Fibroblast of pulmonary artery (primary cell): ENCODE measurements at regions not wholly inside any gene's neighbourhood (a gene's known extent, or its start where the extent isn't known, plus 50 kb on each side); places are given as distances from the start of the nearest gene placed in this dataset.

Experiments
- DNase-seq: peaks from one replicate; pipeline ENCODE4 v3.0.0-alpha.2; 2010; ENCODE audit warnings: low read depth
- H3K4me3 ChIP-seq: replicated peaks from 2 replicates; pipeline ENCODE4 v1.5.1; 2011; ENCODE audit warnings: low read depth, mild to moderate bottlenecking, control low read depth, low read length, moderate library complexity
- CTCF ChIP-seq: IDR thresholded peaks from 2 replicates; pipeline ENCODE4 v1.5.1; 2011; ENCODE audit warnings: mild to moderate bottlenecking, control low read depth, low read length, inconsistent platforms; ENCODE audit errors: missing control alignments

GRCh38 chr10:78473006-78473405 is 439.3 kb downstream of the RPS24 start:
- DNase-seq, result no peak
- no peak for TF ChIP-seq CTCF
- no peak overlapping the region for H3K4me3 ChIP-seq

- no peak for DNase-seq
- TF ChIP-seq CTCF, result no peak
These were observed 441.1 kb downstream of the RPS24 start for GRCh38 chr10:78474743-78475142.

GRCh38 chr10:78475437-78475836 is 441.8 kb downstream of the RPS24 start:
- H3K4me3 ChIP-seq, result no peak overlapping the region
- DNase-seq, result no peak
- no peak for TF ChIP-seq CTCF

More at GRCh38 chr10:78474743-78475142, 441.1 kb downstream of the RPS24 start:
- no peak overlapping the region for H3K4me3 ChIP-seq

- no peak for TF ChIP-seq CTCF
- H3K4me3 ChIP-seq, result no peak overlapping the region
- DNase-seq, result no peak
These were observed 442.5 kb downstream of the RPS24 start for GRCh38 chr10:78476156-78476555.

GRCh38 chr10:78476844-78477243 is 443.2 kb downstream of the RPS24 start:
- TF ChIP-seq CTCF, result no peak
- no peak overlapping the region for H3K4me3 ChIP-seq
- no peak for DNase-seq

- no peak for TF ChIP-seq CTCF
- no peak overlapping the region for H3K4me3 ChIP-seq
- no peak for DNase-seq
These were observed 445.3 kb downstream of the RPS24 start for GRCh38 chr10:78478919-78479318.

- no peak for TF ChIP-seq CTCF
- no peak overlapping the region for H3K4me3 ChIP-seq
- DNase-seq, result no peak
These were observed 445.8 kb downstream of the RPS24 start for GRCh38 chr10:78479467-78479866.
